ENCODE measurements at regions not wholly inside any gene's neighbourhood (a gene's known extent, or its start where the extent isn't known, plus 50 kb on each side); places are given as distances from the start of the nearest gene placed in this dataset.

- no peak for TF ChIP-seq CTCF (IDR thresholded peaks at IDR 0.05)
- TF ChIP-seq POLR2A (IDR thresholded peaks at IDR 0.05): no peak
- no peak for TF ChIP-seq EP300 (IDR thresholded peaks at IDR 0.05)
- no peak for TF ChIP-seq POLR2AphosphoS5 (IDR thresholded peaks at IDR 0.05)
Measured at GRCh38 chr14:88078525-88078924, 73.6 kb downstream of the GPR65 start.
